ENCODE measurements at regions not wholly inside any gene's neighbourhood (a gene's known extent, or its start where the extent isn't known, plus 50 kb on each side); places are given as distances from the start of the nearest gene placed in this dataset.

DNA sequence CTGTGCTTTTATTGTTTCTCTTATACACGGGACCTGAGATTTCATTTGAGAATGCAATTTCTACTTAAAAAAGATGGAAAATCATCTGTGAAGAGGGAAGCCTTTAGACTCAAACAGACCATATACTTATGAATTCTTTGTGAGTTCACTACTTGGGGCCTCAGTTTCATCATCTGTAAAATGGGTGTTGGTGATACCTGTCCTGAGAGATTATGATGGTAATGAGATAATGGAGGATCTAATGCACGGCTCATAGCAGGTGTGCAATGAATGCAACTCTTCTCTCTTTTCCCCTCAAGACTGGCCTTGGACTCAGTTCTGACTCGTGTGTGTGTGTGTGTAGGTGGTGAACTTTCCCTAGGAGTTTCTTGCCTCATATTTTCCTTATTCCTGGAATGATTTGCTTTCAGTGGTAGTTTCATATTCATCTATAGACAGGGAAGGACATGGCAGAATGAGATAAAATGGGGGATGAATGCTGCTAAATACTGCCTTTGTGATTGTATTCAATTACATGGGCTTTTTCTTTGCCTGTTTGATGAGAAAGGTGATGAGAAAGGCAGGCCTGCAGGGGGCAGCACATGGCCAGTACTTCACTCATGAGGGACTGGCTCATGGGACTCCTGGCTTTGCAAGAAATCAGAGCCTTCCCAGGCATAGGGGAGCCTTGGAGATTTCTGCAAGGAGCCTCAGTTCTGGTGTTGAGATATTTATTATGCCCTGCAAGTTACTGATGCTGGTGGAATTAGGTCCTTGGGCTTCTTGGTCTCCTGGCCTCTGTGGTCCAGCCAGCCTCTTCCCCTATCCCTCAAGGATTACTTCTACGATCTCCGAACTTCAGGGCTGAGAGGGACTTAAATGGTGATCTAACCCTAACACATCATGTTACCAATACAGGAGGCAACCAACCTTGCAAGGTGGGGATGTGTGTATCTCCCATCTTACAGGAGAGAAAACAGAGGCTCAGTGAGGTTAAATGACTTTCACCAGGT is 70.7 kb downstream of the RPLP1 start:
- TF ChIP-seq CTCF (IDR thresholded peaks at IDR 0.05) (peak; percentile 41 to 63 (median 62)), POLR2AphosphoS5 (IDR thresholded peaks at IDR 0.05) (no peak)
